ENCODE measurements at regions not wholly inside any gene's neighbourhood (a gene's known extent, or its start where the extent isn't known, plus 50 kb on each side); places are given as distances from the start of the nearest gene placed in this dataset.
A peak's percentile ranks its signal among the peaks of the same experiment; 100 is the strongest.
"Not testable (repeated sequence)": the region's sequence is repeated elsewhere in the genome, so short reads cannot be mapped to it uniquely, and the experiment has no call there.

DNA sequence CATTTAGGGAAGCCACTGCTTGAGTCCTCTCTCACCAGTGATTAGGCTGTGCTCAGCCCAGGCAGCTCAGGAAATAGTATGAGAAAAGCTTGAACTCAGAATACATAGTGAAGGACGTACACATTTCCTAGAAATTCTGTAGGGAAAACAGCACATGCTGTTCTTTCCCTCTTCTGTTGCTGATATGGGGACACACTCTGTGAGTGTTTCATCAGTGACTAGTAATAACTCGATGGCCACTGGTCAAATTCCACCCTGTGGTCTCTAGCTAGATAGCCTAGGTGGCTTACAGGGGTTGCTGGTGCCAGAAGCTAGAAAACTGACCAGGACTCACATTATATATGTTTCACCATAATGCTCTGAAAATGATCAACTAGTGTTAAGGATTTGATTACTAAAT is 259.8 kb upstream of the SOX4 start:
- no peak for DNase-seq (ENCODE audit: low spot score)

DNA sequence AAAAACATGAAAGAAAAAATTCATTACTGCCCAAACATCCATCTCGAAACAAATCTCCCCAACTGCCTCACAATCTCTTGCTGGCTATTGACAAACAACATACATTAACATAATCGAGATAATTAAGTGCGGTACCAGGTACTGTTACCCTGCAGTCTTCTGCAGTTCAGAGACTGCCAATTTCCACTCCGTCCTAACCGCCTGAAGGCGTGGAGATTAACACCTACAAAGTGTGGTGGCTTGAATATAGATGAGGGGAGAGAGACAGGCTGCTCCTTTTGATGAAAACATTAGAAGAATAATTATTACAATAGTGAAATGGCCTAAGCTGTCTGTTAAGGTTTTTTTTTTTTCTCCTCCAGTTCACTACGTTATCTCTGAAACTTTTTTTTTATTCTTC is 258.9 kb upstream of the SOX4 start:
- no peak for DNase-seq (ENCODE audit: low spot score)

DNA sequence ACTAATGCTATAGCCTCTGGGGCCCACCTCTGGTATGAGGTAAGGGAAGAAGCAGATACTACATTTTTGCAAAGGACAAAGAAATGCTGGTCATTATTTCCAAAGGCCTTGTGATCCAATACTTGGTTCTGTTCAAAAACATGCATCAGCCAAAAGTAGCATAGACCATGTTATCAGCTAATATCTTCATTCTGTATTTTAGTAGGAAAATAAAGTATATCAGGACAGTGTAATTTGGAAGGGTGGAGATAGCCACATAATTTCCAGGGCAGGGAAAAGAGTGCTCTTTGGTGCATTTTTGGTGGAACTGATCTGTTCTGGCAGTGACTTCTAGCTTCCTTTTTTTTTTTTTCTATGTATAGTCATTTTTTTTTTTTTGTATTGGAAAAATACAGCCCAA is 258.0 kb upstream of the SOX4 start:
- DNase-seq (ENCODE audit: low spot score): no peak

DNA sequence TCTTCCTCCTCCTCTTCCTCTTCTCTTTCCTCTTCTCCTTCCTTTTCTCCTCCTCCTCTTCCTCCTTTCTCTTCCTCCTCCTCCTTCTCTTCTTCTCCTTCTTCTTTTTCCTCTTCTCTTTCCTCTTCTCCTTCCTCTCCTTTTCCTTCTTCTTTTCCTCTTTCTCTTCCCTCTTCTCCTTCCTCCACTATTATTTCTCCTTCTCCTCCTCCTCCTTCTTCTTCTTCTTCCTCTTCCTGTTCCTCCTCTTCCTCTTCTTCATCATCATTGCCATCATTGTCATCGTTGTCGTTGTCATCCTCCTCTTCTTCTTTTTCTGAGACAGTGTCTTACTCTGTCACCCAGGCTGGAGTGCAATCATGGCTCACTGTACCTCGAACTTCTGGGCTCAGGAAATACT is 256.3 kb upstream of the SOX4 start:
- no peak for DNase-seq (ENCODE audit: low spot score)

DNA sequence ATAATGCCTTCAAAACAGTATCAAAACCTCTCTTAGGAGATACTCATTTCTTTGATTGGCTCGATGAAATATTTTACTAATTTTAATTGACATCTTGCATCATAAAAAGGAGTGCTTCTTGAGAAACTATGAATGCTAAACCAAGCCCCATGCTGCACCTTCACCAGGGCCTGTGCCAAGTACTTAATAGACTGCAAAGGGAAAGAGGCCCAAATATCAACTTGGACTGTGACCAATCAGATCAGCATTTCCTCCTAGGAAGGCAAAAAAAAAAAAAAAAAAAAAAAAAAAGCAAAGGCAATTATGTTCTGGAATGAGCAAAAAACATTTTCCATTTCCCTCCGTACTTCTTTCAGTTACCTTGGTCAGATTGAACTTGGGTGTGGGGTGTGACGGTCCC is 253.0 kb upstream of the SOX4 start:
- DNase-seq (ENCODE audit: low spot score): no peak

DNA sequence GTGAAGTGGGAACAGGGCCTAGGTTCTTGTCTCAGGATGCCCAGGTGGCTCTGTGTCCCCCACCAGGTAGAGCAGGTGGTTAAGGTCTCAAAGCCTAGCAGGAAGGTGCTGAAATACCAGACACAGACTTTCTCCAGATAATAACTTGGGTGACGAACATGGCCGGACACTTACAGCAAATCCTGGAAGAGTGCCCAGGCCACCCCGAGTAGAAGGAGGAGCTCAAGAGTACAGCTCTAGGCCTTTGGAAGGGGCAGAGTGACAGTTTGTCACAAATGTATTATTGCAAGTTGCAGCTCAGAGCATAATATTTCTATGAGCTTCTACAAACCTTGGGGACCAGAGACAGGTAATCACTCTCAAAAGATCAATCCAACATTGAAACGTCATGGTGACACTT is 251.6 kb upstream of the SOX4 start:
- no peak for DNase-seq (ENCODE audit: low spot score)

DNA sequence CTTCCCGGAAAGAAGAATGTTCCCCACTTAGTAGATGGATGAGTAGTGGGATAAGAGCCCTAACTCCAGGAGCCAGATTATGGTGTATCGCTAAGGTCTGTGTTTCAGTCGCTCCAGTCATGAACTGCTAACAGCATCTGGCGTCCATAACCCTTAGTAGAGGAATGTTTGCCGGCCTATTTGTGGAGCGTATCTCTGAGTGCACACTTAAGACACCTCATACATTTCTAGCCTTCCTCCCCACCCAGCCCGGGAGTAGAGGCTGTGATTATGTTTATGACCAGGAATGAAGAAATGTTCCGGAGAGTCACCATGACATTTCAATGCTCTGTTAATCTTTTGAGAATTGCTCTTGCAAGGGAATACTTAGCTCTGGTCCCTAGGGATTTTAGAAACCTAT is 251.1 kb upstream of the SOX4 start:
- DNase-seq (ENCODE audit: low spot score): no peak

DNA sequence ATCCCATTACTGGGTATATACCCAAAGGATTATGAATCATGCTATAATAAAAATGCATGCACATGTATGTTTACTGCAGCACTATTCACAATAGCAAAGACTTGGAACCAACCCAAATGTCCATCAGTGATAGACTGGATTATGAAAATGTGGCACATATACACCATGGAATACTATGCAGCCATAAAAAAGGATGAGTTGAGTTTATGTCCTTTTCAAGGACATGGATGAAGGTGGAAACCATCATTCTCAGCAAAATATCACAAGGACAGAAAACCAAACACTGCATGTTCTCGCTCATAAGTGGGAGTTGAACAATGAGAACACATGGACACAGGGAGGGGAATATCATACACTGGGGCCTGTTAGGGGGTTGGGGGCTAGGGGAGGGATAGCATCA is 247.8 kb upstream of the SOX4 start:
- DNase-seq (ENCODE audit: low spot score): not testable (repeated sequence)

DNA sequence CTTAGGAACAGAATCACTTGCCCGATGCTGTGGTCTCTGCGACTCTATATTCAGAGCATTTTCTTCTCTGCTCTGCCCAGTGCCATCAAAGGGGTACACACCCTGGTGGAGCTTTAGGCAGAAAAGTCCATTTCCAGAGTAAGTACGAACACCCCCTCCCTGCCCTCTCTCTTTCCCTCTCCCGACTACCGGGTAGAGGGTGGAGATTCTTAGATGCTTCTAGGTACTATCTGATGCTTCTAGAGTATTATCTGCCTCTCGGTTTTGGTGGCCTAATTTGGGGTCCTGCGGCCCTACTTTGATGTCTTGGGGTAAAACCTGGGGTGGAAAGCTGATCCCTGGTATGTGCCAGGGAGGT is 245.4 kb upstream of the SOX4 start:
- no peak for DNase-seq (ENCODE audit: low spot score)

DNA sequence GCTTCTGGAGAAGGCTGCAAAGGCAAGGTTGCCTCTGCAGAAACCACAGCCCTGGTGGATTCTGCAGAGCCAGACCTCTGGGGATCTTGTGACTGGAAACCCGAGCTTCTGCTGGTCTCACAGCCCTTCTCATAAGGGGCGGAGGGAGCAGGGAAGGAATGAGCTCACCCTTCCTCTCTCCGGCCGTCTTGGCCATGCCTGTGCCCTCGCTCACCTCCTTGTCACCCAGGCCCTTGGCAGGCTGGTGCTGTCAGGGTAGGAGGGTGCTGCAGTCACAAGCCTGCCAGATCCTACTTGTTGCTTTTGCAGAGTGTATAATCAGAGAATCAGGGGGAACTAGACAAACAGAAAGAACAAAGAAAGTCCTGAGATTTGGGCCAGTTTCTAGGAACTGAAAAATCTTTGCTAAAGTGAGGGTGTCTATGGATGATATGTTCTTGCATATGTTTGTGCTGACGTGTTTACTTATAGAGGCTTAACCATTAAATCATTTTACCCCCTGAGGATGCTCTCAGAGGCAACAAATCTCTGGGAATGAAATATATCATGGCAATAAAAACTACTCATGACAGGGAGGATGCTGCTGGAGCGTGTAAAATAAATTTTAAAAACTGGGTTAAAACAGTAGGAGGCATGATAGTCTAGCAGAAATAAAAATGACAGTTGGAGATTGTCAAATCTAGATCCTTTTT is 244.9 kb upstream of the SOX4 start:
- peak; percentile 93 for DNase-seq (ENCODE audit: low spot score)

DNA sequence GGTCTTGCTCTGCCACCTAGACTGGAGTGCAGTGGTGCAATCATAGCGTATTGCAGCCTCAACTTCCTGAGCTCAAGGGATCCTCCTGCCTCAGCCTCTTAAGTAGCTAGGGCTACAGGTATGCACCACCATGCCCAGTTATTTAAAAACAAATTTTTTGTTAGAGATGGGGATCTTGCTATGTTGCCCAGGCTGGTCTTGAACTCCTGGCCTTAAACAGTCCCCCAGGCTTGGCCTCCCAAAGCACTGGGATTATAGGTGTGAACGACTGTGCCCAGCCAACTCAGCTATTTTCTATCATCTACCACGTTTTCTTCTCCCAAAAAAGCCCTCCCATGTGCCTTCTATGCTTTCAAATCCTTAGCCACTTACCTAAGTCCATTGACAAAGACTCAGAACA is 243.7 kb upstream of the SOX4 start:
- no peak for DNase-seq (ENCODE audit: low spot score)

DNA sequence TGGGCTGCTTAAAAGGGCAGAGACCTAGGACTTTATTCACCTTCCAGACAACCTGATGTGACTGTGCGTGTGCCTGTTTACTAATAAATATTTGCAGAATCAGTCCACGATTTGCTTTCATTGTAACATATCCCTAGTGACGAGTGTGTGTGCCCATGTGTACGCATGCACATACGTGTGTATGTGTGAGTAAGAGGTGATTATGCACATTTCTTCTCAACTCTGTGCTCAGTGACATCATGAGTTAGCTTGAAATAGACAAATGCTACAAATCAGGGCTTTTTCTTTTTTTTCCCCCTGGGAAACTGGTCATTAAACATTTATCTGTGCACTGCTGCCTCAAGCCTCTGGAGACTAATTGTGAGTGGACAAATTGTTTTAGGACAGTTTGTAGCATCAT is 242.6 kb upstream of the SOX4 start:
- DNase-seq (ENCODE audit: low spot score): no peak

DNA sequence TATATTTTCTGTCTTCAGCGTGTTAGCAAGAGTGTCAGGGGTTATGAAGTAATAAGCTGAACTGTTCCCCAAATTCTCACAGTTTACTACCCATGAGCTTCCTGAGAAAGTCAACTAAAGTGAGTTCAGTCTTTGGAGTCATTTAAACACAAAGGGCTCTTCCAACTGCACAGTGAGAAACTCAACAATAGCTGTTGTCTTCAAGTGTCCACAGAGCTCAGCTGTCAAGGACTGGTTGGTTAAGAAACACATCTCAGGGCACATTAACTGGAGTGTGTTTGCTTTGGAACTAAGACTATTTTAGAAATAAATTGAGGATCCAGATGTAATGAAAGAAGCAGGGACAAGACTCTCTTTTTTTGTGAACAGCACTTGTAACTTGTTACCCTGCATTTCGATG is 241.4 kb upstream of the SOX4 start:
- DNase-seq (ENCODE audit: low spot score): no peak

DNA sequence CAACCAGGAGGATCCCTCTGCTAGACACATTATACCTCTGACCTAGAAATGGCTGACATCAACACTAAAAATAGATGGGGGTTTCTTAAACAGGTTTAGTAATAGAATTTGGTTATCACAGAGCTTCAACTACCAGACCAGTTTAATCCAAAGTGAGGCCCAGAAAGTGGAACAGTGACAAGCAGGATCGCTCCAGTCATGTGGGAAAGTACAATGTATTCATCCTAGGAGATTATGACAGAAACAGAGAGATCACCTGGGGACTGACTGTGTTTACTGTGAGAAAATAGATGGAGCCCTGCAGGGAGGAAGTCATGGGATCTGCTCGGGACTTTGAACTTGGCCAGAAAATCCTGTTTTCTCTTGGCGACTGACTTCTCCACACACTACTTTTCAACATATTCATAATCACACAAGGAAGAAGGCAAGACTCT is 238.7 kb upstream of the SOX4 start:
- DNase-seq (ENCODE audit: low spot score): no peak

DNA sequence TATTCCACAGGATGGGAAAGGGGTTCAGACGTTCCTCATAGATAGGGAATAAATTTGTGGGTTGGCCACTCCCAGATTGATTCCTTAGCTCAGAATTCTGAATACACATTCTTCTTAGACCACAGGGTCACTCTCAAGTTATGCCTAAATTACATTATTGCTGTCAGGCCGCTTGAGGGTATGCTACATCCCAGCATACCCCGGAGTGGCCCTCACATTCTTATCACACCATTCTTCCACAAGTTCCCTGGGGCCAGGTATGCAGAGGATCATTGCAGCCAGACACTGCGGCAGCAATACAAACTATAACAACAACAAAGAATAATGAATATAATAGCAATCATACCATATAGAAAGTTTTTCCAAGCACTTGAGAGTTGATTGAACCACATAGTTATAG is 237.9 kb upstream of the SOX4 start:
- no peak for DNase-seq (ENCODE audit: low spot score)

DNA sequence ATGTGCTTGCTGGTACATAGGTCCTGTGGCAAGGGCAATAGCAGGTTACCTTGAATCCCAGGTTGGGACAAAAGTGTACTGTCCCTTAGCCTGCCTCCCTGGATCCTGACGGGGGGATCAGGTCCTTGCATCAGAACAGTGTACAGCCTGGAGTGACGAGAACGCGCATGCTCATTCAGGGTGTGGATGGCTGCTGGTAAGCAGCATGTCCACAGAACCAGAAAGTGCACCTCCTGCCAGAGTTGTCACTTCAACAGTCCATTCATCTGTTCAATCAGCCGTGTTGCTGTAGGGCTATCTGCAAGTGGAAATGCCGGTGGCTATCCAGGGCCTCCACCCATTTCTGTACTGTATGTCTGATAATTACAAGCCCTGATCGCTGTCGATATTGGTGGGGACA is 236.3 kb upstream of the SOX4 start:
- DNase-seq (ENCODE audit: low spot score): no peak

DNA sequence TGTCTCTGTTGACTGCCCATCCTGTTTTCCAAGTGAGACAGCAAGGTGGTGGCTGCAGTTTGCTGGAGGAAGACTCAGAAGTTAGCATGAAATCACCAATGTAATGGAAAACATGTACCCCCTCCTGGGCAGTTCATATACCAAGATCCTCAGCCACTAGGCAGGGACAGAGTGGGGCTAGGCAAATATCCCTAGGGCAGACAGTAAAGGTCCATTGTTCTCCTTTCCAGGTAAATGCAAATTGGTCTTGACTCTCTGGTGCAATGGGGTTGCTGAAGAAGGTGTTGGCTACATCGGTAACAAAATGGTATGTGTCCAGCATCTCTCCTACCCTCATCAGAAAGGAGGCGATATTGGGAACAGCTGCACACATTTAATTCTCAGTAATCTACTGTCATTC is 233.6 kb upstream of the SOX4 start:
- DNase-seq (ENCODE audit: low spot score): no peak

DNA sequence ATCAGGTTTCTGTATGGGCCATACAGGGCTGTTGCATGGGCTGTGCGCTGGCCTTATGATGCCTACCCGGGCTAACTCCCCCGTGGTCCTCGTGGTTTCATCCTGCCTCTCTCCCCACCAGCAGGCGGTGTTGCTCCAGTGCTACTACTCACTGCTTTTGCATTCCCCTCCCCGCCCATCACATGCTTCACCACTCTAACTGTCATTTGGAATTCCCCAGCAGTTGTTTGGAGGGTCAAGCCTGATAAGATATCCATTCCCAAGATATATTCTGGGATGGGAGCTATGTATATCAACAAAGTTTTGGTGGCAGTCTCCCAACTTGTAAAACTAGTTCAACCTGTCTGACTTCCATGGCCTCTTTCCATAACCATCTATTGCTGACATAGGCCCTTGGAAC is 233.2 kb upstream of the SOX4 start:
- no peak for DNase-seq (ENCODE audit: low spot score)

DNA sequence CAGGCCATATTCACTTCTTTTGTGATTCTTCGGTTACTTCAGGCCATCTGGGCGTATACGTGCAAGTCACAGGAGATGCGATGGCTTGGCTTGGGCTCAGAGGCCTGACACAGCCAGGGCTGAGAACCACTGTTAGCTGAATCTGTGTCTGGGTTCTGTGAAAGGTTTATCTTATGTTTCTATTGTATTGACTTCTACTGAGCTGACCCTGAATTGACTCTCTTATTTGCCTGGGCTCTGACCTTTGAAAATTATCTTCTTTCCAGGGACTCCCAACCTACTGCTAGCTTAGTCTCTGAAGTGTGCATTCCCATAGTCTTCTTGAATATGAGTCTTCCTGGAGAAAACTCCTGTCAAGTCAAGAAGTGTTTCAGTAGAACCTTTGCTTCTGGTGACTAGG is 226.4 kb upstream of the SOX4 start:
- DNase-seq (ENCODE audit: low spot score): no peak

DNA sequence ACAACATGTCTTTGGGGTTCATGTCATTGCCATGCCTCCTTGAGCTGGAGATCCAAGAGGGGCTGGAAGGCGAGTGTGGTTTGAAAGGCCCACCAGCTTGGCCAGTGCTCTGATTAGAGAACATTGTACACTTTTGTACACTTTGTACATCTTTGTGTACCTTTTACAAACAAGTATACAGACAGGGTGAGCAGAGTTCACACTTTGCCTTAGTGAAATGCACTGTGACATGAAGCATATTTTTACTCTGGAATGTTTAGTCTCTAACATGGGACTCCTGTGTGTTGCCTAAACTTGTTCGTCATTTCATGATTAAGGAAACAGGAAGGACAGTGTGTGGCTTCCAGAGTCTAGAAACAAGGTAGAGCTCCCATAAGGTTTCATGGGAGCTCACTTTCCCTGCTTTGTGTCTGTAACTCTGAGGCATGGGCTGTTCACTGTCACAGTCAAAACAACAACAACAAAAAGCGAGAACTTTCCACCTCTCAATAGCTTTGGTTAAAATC is 225.8 kb upstream of the SOX4 start:
- DNase-seq (ENCODE audit: low spot score): no peak

DNA sequence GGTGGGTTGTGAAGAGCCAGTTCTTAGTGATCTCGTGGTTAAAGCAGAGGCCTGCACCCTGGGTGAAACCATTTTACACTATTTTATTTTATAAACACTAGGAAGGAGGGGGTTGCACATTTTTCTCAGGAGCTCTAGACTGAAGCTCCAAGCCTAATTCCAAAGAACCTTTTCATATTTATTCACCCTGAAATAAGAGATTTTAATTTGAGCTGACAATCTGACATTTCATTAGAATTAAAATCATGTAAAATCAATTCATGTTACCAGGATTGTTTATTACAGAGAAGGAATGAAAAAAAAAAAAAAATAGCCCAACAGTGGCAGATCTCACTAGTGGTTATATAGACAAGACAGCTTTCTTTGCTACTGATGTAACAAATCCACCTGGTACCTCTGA is 222.5 kb upstream of the SOX4 start:
- DNase-seq (ENCODE audit: low spot score): no peak

DNA sequence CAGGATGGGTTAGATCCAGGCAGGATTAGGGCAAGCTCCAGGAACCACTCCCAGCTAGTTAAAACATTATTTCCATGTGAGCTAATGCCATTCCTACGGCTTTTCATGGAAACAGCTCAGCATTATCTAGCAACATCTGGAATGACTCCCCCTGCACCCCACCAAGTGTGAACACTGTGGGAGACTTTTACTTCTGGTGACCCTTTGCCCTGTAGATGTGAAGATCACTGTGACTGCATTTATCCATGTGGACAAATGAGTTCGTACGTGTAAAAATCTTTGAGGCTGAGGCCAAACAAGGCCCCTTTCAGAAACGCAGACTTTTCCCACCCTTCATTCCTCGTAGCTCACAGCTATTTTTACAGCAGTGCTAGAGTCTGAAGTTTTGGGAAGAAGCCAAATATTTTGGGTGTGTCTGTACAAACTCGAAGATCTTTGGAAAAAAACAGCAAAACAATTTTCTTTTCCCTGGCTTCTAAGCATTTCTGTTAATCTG is 221.8 kb upstream of the SOX4 start:
- peak; percentile 27 for DNase-seq (ENCODE audit: low spot score)

DNA sequence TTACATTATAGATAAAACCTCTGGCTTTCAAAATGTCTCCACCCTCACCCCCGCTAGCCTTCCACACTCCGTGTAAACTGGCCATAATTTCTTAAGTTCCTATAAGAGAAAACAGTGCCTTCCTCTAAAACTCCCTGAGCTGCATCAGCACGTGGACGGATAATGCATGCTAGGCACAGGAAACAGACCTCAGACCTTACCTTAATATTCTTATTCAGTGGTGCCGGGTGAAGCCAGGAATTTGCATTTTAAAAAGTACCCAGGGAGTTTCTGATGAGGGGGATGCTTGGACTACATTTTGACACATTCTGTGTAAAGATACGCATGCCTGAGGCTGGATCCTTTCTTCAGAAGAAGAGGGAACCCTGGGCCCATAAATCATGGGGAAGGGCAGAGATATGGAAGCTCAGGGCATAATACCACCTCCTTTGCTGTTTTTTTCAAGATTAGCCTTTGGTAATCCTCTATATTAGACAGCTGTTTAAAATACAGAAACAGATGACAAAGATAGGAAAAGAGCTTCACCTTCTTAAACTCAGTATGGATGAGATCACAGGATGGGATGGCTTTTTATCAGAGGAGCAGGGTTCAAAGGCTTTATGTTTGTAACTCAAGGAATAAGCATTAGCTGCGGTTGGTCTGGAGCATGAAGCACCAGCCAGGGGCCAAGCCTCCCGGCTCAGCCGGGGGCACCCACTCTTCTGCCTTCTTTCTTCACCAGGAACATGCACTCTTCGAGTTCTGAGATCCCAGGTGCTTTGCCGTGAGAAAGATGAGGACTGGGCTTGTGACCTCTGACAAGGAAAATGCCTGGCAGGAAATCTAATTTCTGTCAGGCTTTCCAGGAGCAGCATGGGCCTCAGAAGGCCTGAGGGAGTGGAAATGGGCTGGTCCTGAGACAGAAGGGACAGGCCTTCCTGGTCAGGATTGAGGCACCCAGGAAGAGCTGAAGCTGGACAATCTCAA is 218.1 kb upstream of the SOX4 start:
- DNase-seq (ENCODE audit: low spot score): no peak
